Heart left ventricle (tissue), 13 donors: ENCODE measurements at regions not wholly inside any gene's neighbourhood (a gene's known extent, or its start where the extent isn't known, plus 50 kb on each side); places are given as distances from the start of the nearest gene placed in this dataset.

Source experiments
- CTCF ChIP-seq, 12 donors: fragments of 200-600 bp; sonication (generic) in 4 of 12; IDR thresholded peaks; one replicate each; pipeline versions ENCODE4 v1.5.0 to v1.8.0; 2018 to 2022; ENCODE audit warnings: antibody characterized with exemption in 12 of 12, mild to moderate bottlenecking in 5 of 12
- POLR2A ChIP-seq, 2 donors: fragments of 450-650 bp; IDR thresholded peaks; one replicate each; pipeline ENCODE4 v1.6.1; 2017; ENCODE audit warnings: antibody characterized with exemption in 2 of 2, mild to moderate bottlenecking in 2 of 2, moderate library complexity in 2 of 2
- donor health status: ischemic (EF 13 %, LVEDD 7.1; RV severe dilation, severe dysfunction).
- donor health status: DM: no; HTN: yes; CAD: no.
- donor health status: DM: no; HTN: no; CAD: no.
- donor health status: ischemic (EF 25% LVEDD 6.9; RV normal size, moderate dysfunction).
- donor health status: ischemic (EF 25% LVEDD 5.7; RV mildly dilated, moderate dysfunction).
- donor health status: ischemic (EF 35%, LVEDD 5.7; RV mildly dilated, moderate dysfunction).
- donor health status: nonischemic (EF 11% LVEDD 7.7; RV severe dilation, severe dysfunction).
- donor health status: DM: yes; HTN: yes; CAD: no.
- donor health status: PGD.
- donor health status: ischemic (EF 29% LVEDD 5.4; RV normal size, mild dysfunction).
- donor health status: nonischemic (EF 23%, LVEDD 6.1; RV moderate dilation, normal function).

- TF ChIP-seq CTCF (IDR thresholded peaks at IDR 0.05) (no peak), POLR2A (IDR thresholded peaks at IDR 0.05) (no peak)
These were observed 424.7 kb downstream of the KCTD12 start for GRCh38 chr13:76461484-76461883.
